ENCODE measurements at regions not wholly inside any gene's neighbourhood (a gene's known extent, or its start where the extent isn't known, plus 50 kb on each side); places are given as distances from the start of the nearest gene placed in this dataset.

DNA sequence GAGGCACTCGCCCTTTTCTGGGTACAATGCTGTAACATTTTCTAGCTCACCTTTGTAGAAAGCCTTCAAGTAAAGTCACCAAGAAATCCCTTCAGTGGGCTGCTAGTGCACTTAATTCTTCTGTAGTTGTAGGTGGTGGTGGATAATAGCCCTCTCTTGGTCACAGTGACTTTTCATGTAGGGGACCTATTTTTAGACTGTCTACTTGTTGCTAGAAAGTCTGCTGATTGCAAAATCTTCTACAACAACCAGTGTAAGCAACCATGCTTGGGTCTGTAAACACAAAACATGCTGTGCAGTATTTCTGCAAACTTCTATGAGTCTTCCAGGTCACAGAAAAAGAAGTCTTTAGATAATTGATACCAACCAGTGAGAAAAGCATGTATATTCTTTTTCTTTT, 55.6 kb downstream of the PBDC1 start:
- no peak for DNase-seq

GRCh38 chrX:76248901-76249300, 76.0 kb downstream of the PBDC1 start:
- no peak for DNase-seq

DNA sequence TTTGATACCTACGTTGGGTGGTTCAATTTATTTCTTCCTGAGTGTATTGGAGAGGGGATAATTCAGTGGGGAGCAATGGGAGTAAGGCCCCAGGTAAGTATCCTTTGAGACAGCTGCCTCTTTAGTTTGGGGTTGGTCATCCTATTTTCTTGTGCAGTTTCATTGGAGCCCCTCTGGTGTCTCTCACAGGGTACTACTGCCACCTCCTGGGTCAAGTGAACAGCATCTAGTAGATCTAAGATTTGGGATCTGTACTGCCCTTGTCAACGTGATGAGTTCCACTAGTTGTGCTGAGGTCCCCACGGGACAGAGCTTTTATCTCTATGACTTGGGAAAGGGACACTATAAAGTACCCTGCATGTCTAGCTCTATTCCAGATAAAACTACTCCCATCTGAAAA, 80.6 kb downstream of the PBDC1 start:
- DNase-seq: peak; percentile 8 to 47

DNA sequence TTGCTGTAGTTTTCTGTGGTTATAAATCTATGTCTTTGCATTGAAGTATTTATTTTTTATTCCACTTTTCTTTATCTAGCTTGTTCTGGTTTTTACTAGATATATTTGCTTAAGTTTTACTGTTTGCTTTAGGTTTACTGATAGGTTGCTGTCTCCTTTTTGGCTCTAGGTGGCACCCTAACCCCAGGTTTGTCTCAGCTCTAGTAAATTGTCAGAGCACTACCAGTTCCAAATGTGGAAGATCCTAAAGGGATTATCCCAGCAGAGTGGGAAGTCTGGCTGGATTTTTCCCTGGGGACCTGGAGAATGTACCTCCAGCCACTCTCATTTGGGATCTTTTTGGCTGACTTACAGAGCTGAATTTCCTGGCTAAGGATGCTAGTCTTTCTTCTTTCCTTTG, 106.1 kb downstream of the PBDC1 start:
- DNase-seq: peak; percentile 3 to 36
